WI38 (cell line): ENCODE measurements at regions not wholly inside any gene's neighbourhood (a gene's known extent, or its start where the extent isn't known, plus 50 kb on each side); places are given as distances from the start of the nearest gene placed in this dataset.

Experiments
- H3K4me3 ChIP-seq: 2 replicates; pipeline ENCODE4 v1.5.1; 2011; ENCODE audit warnings: low read depth, mild to moderate bottlenecking, control low read depth, low read length
- TF ChIP-seq, protein P1 (sequence below): IDR thresholded peaks from 2 replicates; pipeline ENCODE4 v1.5.1; 2012; ENCODE audit warnings: low read depth, mild to moderate bottlenecking, control low read depth, low read length

DNA sequence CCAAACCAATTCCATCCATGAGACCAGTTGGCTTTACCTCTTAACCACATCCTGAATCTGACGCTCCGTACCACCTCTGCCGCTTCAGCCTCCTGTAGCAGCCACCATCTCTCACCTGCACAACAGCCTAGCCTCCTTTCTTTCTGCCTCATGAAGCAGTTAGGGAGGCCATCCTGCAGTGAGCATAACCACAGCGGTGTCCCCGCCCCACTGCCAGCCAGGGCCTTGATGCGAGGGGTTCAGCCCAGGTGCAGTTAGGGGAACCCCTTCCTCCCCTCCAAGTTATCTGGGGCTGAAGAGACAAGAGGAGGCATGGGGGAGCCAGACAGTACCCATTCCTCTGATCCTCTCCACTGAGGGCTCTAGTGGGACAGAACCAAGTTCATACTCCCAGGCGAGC is 167.0 kb downstream of the C5orf15 start:
- H3K4me3 ChIP-seq = no peak overlapping the region
- TF ChIP-seq, protein P1, sequence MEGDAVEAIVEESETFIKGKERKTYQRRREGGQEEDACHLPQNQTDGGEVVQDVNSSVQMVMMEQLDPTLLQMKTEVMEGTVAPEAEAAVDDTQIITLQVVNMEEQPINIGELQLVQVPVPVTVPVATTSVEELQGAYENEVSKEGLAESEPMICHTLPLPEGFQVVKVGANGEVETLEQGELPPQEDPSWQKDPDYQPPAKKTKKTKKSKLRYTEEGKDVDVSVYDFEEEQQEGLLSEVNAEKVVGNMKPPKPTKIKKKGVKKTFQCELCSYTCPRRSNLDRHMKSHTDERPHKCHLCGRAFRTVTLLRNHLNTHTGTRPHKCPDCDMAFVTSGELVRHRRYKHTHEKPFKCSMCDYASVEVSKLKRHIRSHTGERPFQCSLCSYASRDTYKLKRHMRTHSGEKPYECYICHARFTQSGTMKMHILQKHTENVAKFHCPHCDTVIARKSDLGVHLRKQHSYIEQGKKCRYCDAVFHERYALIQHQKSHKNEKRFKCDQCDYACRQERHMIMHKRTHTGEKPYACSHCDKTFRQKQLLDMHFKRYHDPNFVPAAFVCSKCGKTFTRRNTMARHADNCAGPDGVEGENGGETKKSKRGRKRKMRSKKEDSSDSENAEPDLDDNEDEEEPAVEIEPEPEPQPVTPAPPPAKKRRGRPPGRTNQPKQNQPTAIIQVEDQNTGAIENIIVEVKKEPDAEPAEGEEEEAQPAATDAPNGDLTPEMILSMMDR = no peak

DNA sequence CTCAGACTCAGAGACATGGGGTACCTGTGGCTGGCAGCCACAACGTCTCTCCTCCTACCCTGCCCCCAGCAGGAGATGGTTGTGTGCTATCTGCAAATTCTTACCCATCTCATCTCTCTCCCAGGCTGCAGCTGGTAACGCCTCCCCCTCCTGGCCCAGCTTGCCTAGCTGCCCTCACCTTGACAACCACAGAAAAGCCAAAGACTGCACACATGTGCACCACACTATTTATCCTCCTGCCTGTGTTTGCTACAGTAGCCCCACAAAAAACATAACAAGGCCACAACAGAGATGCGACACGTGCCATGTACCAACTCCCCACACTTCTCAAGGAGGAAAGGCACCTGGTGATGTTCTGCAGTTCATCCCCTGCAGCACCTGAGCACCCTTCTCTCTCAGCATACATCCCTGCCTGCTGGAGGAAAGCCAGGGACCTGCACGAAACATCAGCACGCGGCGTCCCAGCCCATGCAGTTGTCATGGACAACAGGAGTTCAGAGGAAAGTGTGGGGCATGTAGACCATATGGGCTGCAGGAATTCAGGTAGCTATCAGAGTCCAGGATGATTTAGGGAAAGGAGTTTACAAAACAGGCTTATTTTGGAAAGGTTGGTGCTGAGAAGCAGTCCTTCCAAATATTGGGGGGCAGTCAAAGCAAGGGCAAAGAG is 168.7 kb downstream of the C5orf15 start:
- no peak overlapping the region for H3K4me3 ChIP-seq
- TF ChIP-seq, protein P1 = no peak

DNA sequence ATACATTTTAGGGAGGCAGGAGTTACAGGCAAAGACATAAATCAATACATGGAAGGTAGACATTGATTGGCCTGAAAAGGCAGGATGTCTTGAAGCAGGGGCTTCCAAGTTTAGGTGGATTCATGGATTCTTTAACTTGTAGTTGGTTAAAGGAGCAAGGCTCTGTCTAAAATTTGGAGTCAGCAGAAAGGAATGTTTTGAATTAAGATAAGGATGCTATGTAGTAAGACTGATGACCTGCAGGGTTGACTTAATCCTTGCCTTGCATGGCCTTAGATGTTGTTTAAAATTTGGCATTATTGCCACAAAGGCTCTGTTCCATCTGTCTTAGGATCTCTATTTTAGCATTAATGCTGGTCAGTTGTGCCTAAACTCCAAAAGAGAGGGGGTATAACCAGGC is 171.3 kb downstream of the C5orf15 start:
- TF ChIP-seq, protein P1 = no peak
- H3K4me3 ChIP-seq = no peak overlapping the region

DNA sequence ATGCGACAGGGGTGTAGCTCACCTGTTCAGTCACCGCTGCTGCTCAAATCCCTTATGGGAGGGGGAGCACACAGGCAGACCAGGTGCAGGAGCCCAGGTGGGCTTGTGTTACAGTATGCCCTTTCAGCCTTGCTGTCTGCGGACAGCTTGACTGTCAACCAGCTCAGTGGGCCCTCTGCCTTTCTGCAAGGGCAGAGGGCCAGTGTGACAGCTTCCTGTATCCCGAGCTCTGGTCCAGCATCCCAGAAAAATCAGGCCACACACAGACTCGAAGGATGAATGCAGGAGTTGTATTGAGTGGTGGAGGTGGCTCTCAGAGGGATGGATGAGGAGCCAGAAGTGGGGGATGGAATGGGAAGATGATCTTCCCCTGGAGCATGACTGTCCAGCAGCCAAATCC is 172.2 kb downstream of the C5orf15 start:
- TF ChIP-seq, protein P1 = no peak
- no peak overlapping the region for H3K4me3 ChIP-seq

DNA sequence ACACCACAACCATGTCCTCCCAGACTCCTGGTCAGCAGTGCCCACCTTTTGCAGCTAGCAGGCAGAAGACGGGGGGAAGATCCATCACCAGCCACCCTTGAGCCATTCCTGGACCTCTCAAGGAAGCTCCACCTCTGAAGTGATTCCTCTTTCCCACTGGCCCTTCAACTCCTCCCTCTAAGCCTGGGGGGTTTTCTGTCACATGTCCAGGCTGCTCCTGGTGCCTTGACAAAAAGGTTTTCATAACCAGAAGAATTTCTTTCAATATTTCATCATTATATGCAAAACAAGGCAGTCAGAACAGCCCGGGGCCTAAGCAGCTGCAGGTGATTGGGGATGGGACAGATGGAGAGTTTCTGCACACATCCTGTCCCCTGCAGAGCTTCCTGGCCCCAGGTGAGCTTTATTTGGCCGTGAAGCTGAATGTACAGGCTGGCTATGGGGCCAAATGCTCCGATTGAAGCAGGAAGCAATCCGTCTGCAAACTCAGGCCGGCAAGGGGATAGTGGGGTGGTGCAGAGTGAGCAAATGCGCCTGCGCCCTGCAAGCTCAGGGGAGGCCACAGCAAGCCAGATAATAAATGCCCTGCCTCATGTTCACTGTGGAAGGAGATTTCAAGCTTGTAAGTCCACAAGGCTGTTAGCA is 173.5 kb downstream of the C5orf15 start:
- TF ChIP-seq, protein P1 = no peak
- no peak overlapping the region for H3K4me3 ChIP-seq

DNA sequence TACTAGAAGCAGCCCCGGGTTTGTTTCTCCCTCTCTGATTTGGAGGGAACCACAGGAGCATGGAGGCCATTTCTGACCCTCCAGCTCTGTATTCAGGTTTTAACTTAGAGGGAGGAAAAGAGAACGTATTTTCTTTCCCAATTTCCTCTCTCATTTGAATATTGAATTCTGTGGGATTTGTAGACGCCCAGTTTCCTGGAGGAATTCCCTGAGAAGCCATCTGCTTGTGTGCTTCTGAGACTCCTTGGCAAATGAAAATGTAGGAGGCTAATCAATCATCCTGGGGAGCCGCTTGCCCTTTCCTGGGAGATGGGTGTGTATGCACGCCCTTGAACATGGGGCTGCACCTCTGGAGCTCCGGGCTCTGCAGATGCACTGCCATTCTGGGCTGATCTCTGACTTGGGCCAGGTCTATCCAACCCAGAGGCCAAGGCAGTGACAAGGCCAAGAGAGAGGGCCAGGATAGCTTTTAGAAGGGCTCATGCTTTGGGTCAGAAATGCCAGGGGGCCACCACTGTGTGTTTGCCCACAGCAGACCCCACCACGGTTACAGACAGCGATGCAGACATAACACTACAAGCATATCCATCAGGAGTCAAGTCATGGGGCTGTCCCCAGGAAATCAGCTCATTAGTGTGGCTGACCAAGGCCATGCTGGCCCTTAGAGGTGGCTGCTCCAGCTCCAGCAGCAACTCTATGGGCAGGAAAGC is 174.5 kb downstream of the C5orf15 start:
- H3K4me3 ChIP-seq = no peak overlapping the region
- TF ChIP-seq, protein P1 = no peak

DNA sequence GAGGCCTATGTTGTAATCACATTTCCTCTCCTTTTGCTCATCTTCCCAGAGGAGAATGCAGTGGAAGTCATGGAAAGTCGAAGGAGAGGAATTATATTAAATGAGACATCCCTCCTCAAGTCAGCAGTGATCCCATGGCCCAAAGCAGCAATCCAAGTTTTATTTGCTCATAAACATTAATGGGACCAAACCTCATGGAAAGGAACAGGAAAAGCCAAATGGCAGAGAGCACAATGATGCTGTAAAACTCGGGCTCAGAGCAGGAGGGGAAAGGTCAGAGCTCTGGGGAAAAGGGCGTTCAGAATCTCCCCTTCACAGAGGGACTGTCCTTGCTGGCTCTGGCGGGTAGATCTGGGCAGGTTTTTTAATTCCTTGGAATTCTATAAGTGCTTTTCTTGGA is 175.8 kb downstream of the C5orf15 start:
- no peak overlapping the region for H3K4me3 ChIP-seq
- TF ChIP-seq, protein P1 = no peak
